IPS DF 19.7 (cell line): ENCODE measurements at regions not wholly inside any gene's neighbourhood (a gene's known extent, or its start where the extent isn't known, plus 50 kb on each side); places are given as distances from the start of the nearest gene placed in this dataset.

Experiments
- DNase-seq: peaks from one replicate; pipeline ENCODE4 v3.0.0-alpha.2; 2013; ENCODE audit warnings: low read depth, low spot score

DNA sequence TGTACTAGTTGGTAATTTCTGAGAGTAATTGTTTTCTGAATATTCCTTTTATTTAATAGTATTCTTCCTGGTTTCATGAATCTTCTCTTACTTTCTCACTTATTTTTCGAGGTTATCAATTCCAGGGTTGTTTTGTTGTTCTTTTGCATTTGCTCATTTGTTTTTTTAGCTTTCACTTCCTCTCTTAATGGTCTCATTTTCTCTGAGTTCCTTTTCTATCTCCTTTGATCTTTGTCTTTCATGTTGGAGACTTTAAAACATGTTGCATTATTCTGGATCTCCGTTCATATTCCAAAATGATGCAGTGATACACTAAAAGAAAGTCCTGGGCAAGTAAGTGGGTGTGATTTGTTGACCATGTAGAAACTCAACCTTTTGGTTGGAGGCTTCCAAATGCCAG, 345.3 kb upstream of the SLC35B3 start:
- no peak for DNase-seq

DNA sequence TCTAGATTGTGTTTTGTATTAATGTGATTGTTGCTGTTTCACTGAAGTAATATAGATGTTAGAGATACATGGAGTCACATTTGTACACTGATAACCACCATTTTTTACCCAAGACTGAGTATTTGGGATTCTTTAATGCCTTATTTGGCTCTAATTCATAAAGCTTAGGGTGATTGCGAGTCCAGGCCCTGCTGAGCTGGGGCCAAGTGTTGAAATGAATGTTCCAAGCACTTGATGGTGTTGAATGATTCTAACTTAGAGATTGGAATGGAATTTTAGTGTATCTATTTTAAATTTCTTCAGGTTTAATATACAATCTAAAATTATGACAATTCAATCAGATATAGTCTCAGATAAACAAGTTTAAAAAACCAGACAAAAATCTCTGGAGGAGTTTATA, 329.4 kb upstream of the SLC35B3 start:
- no peak for DNase-seq

GRCh38 chr6:8760951-8761350, 325.6 kb upstream of the SLC35B3 start:
- DNase-seq: no peak

- DNase-seq: no peak
Observed at GRCh38 chr6:8758412-8758811, 323.1 kb upstream of the SLC35B3 start.

DNA sequence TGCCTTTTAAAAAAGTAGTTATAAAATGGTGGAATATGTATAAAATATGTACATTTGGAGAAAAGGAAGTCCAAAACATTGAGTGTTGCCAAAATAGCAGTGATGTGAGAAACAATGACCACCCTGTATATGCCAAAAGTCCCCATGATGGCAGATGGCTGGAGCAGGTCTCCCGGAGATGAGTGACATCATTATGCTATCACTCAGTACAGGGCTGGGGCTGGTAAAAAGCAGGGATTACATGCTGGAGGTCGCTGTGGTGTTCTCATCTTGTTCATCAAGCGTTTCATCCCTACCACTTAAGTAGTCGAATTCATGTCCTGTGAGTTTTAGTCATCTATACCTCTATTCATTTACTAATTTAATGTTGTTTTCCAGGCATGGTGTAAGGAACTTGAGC, 315.3 kb upstream of the SLC35B3 start:
- no peak for DNase-seq

DNA sequence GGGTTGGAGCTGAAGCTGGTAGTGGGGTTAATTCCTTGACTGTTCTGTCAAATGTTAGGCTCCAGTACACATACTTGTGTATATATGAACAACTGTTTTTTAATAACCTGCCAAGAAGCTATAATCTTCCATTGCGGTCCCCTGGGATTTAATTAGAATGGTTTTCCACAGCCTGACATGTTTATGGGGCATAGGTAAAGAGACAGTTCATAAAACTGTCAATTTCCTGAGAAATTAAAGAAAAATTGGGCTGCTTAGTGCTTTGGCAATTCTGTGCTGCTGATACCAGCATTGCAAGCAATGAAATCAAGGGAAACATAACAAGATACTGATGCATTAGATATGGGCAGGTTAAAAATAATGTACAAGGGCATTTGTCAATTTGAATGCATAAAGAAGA, 314.1 kb upstream of the SLC35B3 start:
- DNase-seq: no peak

GRCh38 chr6:8743170-8743745, 307.9 kb upstream of the SLC35B3 start:
- DNase-seq: no peak

DNA sequence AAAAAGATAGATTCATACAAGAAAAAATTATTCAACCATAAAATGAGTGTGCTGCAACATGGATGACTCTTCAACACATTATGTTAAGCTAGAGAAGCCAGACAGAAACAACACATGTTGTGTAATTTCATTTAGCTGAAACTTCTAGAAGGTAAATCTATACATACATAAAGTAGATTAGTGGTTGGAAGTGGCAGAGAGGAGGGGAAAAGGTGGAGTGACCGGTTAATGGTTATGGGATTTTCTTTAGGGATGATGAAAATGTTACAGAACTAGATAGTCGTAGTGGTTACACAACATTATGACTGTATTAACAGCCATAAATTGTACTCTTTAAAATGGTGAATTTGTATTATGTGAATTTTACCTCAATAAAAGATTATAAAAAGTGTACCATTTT, 304.1 kb upstream of the SLC35B3 start:
- no peak for DNase-seq

- DNase-seq: no peak
Observed at GRCh38 chr6:8738951-8739350, 303.6 kb upstream of the SLC35B3 start.

DNA sequence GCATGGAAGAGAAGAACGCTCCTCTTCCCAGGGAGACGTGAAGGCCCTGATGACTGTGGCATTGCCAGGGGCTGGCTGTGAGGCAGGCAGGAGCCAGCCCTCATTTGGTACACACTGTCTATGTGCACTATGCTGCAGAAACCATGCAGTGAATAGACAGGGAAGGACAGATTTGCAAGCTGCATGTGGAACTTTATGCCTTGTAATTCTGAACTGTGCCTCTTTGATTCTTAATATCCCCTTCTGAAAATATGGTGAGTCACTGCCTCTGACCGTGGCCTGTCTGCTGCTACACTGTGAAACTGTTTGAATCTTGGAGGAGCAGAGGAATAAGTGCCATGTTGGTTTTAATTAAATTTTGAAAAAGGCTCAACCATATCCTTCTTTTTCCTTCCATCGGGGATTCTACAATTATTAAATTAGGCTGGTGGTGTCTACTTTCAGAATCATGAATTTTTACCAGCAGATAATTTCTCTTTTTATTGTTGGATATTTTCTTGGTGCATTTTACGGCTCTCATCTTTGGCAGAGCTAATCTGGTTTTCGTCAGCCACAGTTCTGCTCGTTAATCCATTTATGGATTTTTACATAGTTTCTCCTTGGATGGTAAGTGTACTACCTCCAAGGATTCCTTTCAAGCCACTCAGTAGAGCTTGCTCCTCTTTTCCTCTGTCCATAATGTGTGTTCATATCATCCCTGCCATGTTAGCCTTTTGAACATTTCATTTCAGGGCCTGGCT, 301.0 kb upstream of the SLC35B3 start:
- DNase-seq: no peak

GRCh38 chr6:8733879-8734278, 298.5 kb upstream of the SLC35B3 start:
- DNase-seq: no peak

DNA sequence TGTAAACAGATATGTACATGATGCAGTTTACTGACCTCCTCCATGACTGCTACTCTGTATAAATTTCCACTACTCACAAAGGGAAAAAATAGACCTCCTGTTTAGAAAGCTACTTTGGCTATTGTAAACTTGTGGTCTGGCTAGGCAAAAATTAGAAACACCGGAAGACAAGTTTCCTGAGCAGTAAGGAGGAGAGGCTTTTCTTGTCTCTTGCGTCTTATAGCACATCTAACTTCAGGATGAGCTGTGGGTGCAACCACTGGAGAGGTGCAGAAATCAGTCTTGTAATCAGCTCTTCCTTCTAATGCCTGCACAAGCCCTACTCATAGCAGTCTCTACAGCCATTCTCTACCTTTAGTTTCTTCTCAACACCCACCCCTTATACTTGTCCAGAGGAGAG, 296.5 kb upstream of the SLC35B3 start:
- DNase-seq: no peak

DNA sequence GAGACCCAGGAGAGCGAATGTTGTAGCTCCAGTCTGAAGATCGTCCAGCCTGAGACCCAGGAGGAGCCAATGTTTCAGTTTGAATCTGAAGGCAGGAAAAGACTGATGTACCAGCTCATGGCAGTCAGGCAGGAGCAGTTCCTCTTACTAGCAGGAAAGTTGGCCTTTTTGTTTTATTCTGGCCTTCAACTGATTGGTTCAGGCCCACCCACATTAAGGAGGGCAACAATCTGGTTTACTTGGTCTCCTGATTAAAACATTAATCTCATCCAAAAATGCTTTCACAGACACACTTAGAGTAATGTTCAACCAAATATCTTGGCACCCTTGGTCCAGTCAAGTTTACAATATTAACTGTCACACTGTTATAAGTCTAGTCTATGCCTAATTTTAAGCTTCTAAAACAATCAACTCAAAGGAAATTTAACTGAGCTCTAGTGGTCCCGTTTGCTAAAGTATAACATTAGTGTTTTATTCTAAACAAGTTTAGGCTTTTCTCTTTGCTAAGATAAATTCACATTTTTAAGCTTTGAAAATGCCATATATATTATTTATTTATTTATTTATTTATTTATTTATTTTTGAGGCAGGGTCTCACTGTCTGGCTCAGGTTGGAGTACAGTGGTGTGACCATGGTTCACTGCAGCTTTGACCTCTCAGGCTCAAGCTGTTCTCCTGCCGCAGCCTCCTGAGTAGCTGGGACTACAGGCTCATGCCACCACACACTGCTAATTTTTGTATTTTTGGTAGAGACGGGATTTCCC, 275.5 kb upstream of the SLC35B3 start:
- DNase-seq: no peak

DNA sequence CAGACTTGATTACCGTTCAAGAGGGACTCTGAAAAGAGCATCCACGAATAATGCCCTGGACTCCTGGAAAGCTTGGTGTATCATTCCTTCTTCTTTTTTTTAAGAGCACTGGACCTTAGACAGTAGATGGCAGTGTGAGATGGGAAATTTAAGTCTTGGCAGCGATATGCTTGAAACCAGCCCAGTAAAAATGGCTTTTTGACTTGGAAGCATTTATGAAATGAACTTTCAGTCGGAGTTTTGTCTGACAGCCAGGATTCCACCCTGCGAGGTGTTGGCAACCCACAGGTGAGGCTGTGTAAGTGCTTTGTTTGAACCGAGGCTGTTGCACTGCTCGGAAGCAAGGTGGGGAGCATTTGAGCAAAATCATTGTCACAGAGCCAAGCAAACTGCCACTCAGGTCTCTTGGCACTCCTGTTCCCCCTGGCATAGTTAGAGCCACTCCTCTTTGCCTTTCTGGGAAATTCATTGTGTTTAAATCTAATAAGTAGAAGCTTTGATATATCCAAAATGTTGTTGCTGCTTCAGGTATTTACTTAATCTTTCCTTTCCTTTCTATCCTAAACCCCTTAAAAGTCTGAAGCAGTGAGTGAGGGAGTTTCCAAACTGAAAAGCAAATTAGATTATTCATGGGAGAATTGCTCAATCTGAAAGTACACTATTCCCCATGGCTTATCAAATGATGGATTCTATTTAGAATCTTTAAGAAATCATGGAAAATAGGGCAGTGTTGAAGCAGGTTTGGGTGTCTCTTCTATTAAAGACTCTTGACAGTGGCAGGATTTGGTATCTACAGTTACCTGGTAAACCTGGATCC, 272.8 kb upstream of the SLC35B3 start:
- DNase-seq: peak; percentile 1

GRCh38 chr6:8707369-8707768, 272.0 kb upstream of the SLC35B3 start:
- DNase-seq: no peak

GRCh38 chr6:8705435-8706020, 270.2 kb upstream of the SLC35B3 start:
- DNase-seq: no peak

DNA sequence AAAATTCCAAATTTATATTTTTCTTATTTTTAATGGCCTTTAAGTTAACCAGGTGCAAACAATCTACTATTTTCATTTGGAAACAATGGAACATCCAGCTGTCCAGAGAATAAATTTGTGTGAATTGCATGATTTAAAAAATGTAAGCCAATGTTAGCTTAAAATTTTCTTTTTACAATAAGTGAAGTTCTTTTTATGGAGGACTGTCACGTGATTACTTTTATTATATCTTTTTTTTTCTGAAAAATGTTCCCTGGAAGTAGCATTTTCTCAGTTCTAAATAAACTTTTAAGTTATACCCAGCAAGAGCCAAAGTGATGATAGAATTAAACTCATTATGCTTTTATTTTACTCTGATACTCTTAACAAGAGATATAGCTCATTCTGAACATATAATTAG, 267.7 kb upstream of the SLC35B3 start:
- DNase-seq: no peak

- DNase-seq: no peak
Observed at GRCh38 chr6:8688821-8689220, 253.5 kb upstream of the SLC35B3 start.

DNA sequence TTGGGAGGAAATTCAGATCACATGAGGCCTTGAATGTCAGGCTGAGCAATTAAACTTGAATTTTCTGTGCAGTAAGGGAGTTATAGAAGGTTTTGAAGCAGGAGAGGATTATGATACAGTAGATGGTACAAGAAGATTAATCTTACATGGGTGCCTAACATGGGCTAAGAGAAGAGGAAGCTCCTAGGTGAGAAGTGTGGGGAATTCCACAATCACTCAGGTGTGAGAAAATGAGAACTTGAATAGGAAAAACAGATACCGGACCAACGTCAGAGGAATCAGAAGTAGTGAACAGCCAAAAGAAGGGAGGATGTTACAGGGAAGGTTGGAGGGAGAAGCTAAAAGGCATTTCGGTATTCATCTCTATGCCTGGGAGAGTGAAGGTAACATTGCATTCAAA, 250.7 kb upstream of the SLC35B3 start:
- no peak for DNase-seq

GRCh38 chr6:8683204-8683603, 247.9 kb upstream of the SLC35B3 start:
- no peak for DNase-seq

DNA sequence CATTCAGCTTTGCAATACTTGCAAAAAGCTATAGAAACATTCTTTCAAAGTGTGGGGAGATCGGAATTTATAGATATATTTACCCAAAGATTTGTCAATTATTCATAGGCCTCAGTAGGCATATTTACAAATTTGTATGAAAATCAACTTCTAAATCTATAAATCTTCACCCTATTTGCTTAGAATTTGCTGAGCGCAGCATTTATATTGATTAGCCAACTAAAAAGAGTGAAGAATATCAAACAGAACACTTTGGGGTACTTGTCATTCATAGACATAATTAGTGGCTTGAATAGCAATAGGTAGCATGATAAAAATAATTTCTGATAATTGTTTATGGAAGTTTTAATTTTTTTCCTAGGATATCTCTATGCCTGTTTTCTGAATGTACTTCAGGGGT, 244.5 kb upstream of the SLC35B3 start:
- no peak for DNase-seq

- DNase-seq: no peak
Observed at GRCh38 chr6:8678466-8678865, 243.1 kb upstream of the SLC35B3 start.
